ENCODE measurements at regions not wholly inside any gene's neighbourhood (a gene's known extent, or its start where the extent isn't known, plus 50 kb on each side); places are given as distances from the start of the nearest gene placed in this dataset.

DNA sequence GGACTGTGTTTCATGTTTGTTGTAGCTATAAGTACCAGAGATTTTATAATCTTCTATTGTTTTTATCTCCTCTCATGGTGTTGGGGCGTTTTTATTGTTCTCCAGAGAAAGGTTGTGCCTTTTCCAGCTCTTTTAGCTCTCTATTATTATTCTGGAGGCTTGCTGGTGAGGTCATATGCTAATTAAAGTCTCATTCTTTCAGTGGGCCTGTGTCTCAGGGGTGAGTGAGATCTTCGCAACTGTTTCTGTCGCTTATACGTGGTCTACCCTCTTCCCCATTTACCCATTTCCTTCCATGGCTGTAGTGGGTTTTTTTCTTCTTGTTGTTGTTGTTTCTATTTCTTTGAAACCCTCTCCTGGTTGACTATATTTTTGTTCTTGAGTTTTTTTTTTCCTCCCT is 584.9 kb downstream of the TMEM182 start (continued):
- TF ChIP-seq, protein P1, sequence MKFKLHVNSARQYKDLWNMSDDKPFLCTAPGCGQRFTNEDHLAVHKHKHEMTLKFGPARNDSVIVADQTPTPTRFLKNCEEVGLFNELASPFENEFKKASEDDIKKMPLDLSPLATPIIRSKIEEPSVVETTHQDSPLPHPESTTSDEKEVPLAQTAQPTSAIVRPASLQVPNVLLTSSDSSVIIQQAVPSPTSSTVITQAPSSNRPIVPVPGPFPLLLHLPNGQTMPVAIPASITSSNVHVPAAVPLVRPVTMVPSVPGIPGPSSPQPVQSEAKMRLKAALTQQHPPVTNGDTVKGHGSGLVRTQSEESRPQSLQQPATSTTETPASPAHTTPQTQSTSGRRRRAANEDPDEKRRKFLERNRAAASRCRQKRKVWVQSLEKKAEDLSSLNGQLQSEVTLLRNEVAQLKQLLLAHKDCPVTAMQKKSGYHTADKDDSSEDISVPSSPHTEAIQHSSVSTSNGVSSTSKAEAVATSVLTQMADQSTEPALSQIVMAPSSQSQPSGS (IDR thresholded peaks at IDR 0.05; ENCODE audit: low read length) = no peak
